T-cell (primary cell): ENCODE measurements at regions not wholly inside any gene's neighbourhood (a gene's known extent, or its start where the extent isn't known, plus 50 kb on each side); places are given as distances from the start of the nearest gene placed in this dataset.
A peak's percentile ranks its signal among the peaks of the same experiment; 100 is the strongest.

ENCODE experiments used
- ATAC-seq, 4 experiments: fragments of 200-7000 bp in 3 of 4; fragments of 150-1000 bp in 1 of 4; cut with Tn5 transposase; replicated peaks in 1 of 4; 1 replicate in 3 of 4; 2 replicates in 1 of 4; pipeline ENCODE4 v1.10.0; 2021; ENCODE audit warnings: moderate library complexity in 3 of 4, mild to moderate bottlenecking in 2 of 4, moderate number of reproducible peaks in 1 of 4
- CTCF ChIA-PET, 2 donors: fragments of 300-600 bp; sonication (Branson Sonifier 250); formaldehyde crosslinking; loops; one replicate each; lab custom pipeline; 2022; ENCODE audit warnings: antibody characterized with exemption in 2 of 2; lab: Charles Lee
- POLR2A ChIA-PET, 2 donors: fragments of 300-600 bp; sonication (Branson Sonifier 250); formaldehyde crosslinking; loops; one replicate each; lab custom pipeline; 2022; ENCODE audit warnings: antibody characterized with exemption in 2 of 2; lab: Charles Lee
- DNase-seq, 35 experiments: peaks; one replicate each; pipeline versions ENCODE4 v3.0.0 to v3.0.0-alpha.2; 2013 to 2023
- H3K27ac ChIP-seq: one replicate; pipeline ENCODE4 v1.5.1; 2013; ENCODE audit warnings: low read length
- H3K27me3 ChIP-seq, 2 experiments: replicated peaks in 1 of 2; 1 replicate in 1 of 2; 2 replicates in 1 of 2; pipeline versions ENCODE4 v1.6.1 to v1.7.0; 2013; ENCODE audit warnings: low read length in 1 of 2, mixed read lengths in 1 of 2; ENCODE audit not compliant: control insufficient read depth in 2 of 2, insufficient read depth in 2 of 2; ENCODE audit errors: extremely low read depth in 1 of 2
- H3K36me3 ChIP-seq, 2 donors: 1 replicate in 1 of 2; 2 replicates in 1 of 2; pipeline versions ENCODE4 v1.6.1 to v1.7.0; 2013; ENCODE audit warnings: low read length in 1 of 2; ENCODE audit not compliant: control insufficient read depth in 2 of 2, insufficient read depth in 1 of 2; ENCODE audit errors: extremely low read depth in 1 of 2
- H3K4me1 ChIP-seq, 2 experiments: 1 replicate in 1 of 2; 2 replicates in 1 of 2; pipeline versions ENCODE4 v1.6.1 to v1.7.0; 2013; ENCODE audit warnings: low read length in 2 of 2, mixed read lengths in 1 of 2; ENCODE audit not compliant: insufficient read depth in 2 of 2, control insufficient read depth in 1 of 2; ENCODE audit errors: extremely low read depth in 1 of 2
- H3K4me3 ChIP-seq, 2 donors: 1 replicate in 1 of 2; 2 replicates in 1 of 2; pipeline versions ENCODE4 v1.5.1 to v1.7.0; 2013; ENCODE audit warnings: mild to moderate bottlenecking in 2 of 2, low read length in 1 of 2, moderate library complexity in 1 of 2; ENCODE audit not compliant: control insufficient read depth in 1 of 2; ENCODE audit errors: extremely low read depth in 1 of 2
- H3K9me3 ChIP-seq: 2 replicates; pipeline ENCODE4 v1.7.0; 2013
- H3K27ac Mint-ChIP-seq, 2 donors: one replicate each; pipeline ENCODE4 v1.8.0; 2020 to 2021; ENCODE audit warnings: mild to moderate bottlenecking in 2 of 2, mixed read lengths in 2 of 2
- H3K27me3 Mint-ChIP-seq, 2 donors: one replicate each; pipeline ENCODE4 v1.8.0; 2021 to 2022; ENCODE audit warnings: mixed read lengths in 2 of 2
- H3K36me3 Mint-ChIP-seq: one replicate; pipeline ENCODE4 v1.8.0; 2021; ENCODE audit warnings: mixed read lengths
- H3K4me1 Mint-ChIP-seq, 3 donors: one replicate each; pipeline ENCODE4 v1.8.0; 2020 to 2022; ENCODE audit warnings: mixed read lengths in 3 of 3, mild to moderate bottlenecking in 1 of 3
- H3K4me3 Mint-ChIP-seq, 3 donors: one replicate each; pipeline ENCODE4 v1.8.0; 2020 to 2022; ENCODE audit warnings: mild to moderate bottlenecking in 3 of 3, mixed read lengths in 3 of 3, moderate library complexity in 3 of 3
- H3K9me3 Mint-ChIP-seq, 3 donors: one replicate each; pipeline ENCODE4 v1.8.0; 2020 to 2022; ENCODE audit warnings: mixed read lengths in 3 of 3
- WGBS: methylation state at CpG from one replicate; pipeline ENCODE4 v1.1.5; 2013; ENCODE audit warnings: missing lambda C conversion rate; ENCODE audit not compliant: insufficient coverage; 5-methylcytosine and 5-hydroxymethylcytosine counted together

DNA sequence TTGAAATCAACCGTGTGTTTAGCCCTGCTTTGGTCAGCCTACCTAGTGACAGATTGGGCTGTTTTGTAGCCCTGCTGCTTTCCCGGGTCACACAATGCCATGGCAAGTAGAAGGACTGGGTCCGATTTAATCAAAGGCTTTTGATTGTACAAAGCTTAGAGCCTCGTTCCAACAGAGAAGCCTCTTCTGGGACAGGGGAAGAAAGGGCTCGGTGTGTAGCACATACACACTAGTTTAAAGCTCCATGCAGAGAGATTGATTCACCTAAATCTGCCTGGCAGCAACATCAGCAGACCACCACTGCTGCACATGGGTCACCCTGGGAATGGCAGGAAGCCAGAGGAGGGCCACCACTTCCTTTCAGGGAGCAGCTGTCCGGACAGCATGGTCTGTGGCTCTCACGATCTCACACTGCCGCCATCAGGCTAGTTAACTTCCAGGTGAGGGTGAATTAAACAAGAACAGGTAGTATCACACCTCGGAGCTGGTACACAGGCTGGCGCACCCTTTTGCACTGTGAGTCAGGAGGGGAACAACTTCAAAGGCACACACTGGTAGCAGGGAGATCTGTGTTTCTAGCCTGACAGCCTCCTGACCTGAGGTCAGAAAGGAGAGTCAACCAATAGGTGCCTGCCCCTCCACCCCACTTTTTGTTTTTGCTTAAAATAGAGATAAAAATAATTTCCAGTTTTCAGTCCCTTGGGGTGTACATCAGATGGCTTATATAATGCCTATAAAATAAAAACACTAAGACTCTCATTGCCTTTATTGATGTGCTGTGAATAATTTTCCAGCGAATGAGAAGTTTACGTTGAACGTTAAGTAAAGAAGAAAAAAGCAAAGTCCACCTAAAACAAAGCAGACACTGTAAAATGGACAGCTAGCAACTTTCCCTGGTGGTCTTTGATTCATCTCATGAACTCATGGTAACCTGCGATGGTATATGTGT lies 108.5 kb downstream of the CDCA7 start:
- WGBS = 56% methylated on average over 7 of the region's 14 CpGs
- no peaks in the 10 kb centered on the region for H3K36me3 ChIP-seq
- CTCF ChIA-PET = interaction anchor here (0.5 kb wide), 2 partner anchors 1541 to 1577 kb away, joined by 3 read pairs; no protein-coding TSS in a partner anchor
- no peaks in the 10 kb centered on the region for H3K4me1 Mint-ChIP-seq
- H3K4me3 Mint-ChIP-seq = no peak overlapping the region
- no peak overlapping the region for H3K4me3 ChIP-seq
- H3K36me3 Mint-ChIP-seq = no peaks in the 10 kb centered on the region
- H3K27me3 Mint-ChIP-seq = peaks cover 18 to 29% of the 10 kb centered on the region in 2 donors
- ATAC-seq (no peak), DNase-seq (peak in 1 of 35 experiments; percentile 1)
- peaks cover 0 to 9% of the 10 kb centered on the region in 2 experiments for H3K27me3 ChIP-seq
- no peaks in the 10 kb centered on the region for H3K9me3 Mint-ChIP-seq
- H3K27ac ChIP-seq = no peak overlapping the region
- POLR2A ChIA-PET = interaction anchor here in 1 of 2 donors (0.5 kb wide), 1 partner anchor 179 kb away, joined by 3 read pairs; no protein-coding TSS in a partner anchor
- H3K27ac Mint-ChIP-seq = no peak overlapping the region
- no peaks in the 10 kb centered on the region for H3K4me1 ChIP-seq
- H3K9me3 ChIP-seq = no peaks in the 10 kb centered on the region

DNA sequence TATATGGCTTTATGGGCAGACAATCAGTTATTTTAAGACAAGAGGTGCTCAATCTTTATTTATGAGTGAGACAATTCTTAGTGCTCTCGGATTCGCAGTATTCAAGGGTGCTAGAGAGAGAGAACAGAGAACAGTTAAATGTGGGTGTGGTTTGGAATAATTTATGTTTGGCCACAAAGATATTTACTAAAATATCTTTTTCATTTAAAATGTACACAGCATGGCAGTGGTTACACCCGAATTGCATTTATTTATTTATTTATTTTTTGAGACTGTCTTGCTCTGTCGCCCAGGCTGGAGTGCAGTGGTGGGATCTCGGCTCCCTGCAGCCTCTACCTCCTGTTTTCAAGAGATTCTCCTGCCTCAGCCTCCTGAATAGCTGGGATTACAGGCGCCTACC lies 109.2 kb downstream of the CDCA7 start:
- H3K9me3 ChIP-seq = no peaks in the 10 kb centered on the region
- no peaks in the 10 kb centered on the region for H3K36me3 ChIP-seq
- no peak overlapping the region for H3K4me3 Mint-ChIP-seq

GRCh38 chr2:173467751-173468150 lies 113.1 kb downstream of the CDCA7 start:
- H3K27ac ChIP-seq = no peak overlapping the region
- H3K4me3 ChIP-seq = no peak overlapping the region
- no peak overlapping the region for H3K27ac Mint-ChIP-seq
- H3K9me3 ChIP-seq = no peaks in the 10 kb centered on the region
- no peaks in the 10 kb centered on the region for H3K4me1 ChIP-seq
- no peak overlapping the region for H3K4me3 Mint-ChIP-seq
- no peaks in the 10 kb centered on the region for H3K4me1 Mint-ChIP-seq
- ChIA-PET POLR2A (no interaction called here), CTCF (no interaction called here)
- 50% methylated on average over 1 of the region's 1 CpG for whole genome bisulfite sequencing
- no peaks in the 10 kb centered on the region for H3K36me3 Mint-ChIP-seq
- no peaks in the 10 kb centered on the region for H3K36me3 ChIP-seq
- DNase-seq = no peak
- peaks cover 12 to 27% of the 10 kb centered on the region in 2 donors for H3K27me3 Mint-ChIP-seq
- ATAC-seq = no peak
- peaks cover 0 to 6% of the 10 kb centered on the region in 2 experiments for H3K27me3 ChIP-seq
- H3K9me3 Mint-ChIP-seq = peaks cover 3 to 5% (median 4%) of the 10 kb centered on the region in 3 donors

More for the DNA sequence above, 109.2 kb downstream of the CDCA7 start:
- no peak overlapping the region for H3K27ac Mint-ChIP-seq
- peaks cover 0 to 9% of the 10 kb centered on the region in 2 experiments for H3K27me3 ChIP-seq
- ATAC-seq = no peak
- ChIA-PET POLR2A (no interaction called here), CTCF (no interaction called here)
- H3K27me3 Mint-ChIP-seq = peaks cover 18 to 29% of the 10 kb centered on the region in 2 donors
- H3K9me3 Mint-ChIP-seq = no peaks in the 10 kb centered on the region
- no CpG with 5 or more reads among the region's 6 CpGs for WGBS
- H3K27ac ChIP-seq = no peak overlapping the region
- H3K4me1 ChIP-seq = no peaks in the 10 kb centered on the region
- no peak overlapping the region for H3K4me3 ChIP-seq
- no peaks in the 10 kb centered on the region for H3K36me3 Mint-ChIP-seq
- H3K4me1 Mint-ChIP-seq = no peaks in the 10 kb centered on the region
- no peak for DNase-seq

- Mint-ChIP-seq H3K4me3 (no peak overlapping the region), H3K27me3 (peaks cover 12 to 21% of the 10 kb centered on the region in 2 donors), H3K36me3 (no peaks in the 10 kb centered on the region), H3K4me1 (no peaks in the 10 kb centered on the region), H3K27ac (no peak overlapping the region), H3K9me3 (peaks cover 3 to 5% (median 4%) of the 10 kb centered on the region in 3 donors)
- CTCF ChIA-PET = no interaction called here
- no peak overlapping the region for H3K27ac ChIP-seq
- POLR2A ChIA-PET = no interaction called here
- no peaks in the 10 kb centered on the region for H3K9me3 ChIP-seq
- peaks cover 0 to under 1% of the 10 kb centered on the region in 2 experiments for H3K27me3 ChIP-seq
- no peak overlapping the region for H3K4me3 ChIP-seq
- no peak for ATAC-seq
- WGBS = 100% methylated on average over 2 of the region's 3 CpGs
- no peak for DNase-seq
- no peaks in the 10 kb centered on the region for H3K4me1 ChIP-seq
- no peaks in the 10 kb centered on the region for H3K36me3 ChIP-seq
Observed at GRCh38 chr2:173468266-173468793, 113.7 kb downstream of the CDCA7 start.

DNA sequence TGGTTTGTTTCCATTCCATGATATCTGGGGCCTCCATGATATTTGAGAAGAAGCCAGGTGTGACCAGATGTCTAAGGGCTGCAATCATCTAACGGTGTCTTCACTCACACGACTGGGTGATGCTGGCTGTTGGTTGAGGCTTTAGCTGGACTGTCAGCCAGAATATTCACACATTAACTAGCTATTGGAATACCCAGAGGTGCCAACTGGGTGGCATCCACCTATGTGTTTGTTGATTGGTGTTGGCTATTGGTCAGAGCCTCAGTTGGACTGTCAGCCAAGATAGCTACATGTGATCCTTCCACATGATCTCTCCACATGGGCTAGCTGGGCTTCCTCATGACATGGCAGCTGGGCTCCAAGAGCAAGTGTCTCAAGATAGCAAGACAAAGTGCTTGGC lies 117.4 kb downstream of the CDCA7 start:
- DNase-seq = no peak
- WGBS = no CpG with 5 or more reads among the region's 2 CpGs
- H3K9me3 ChIP-seq = no peaks in the 10 kb centered on the region
- Mint-ChIP-seq H3K27ac (no peak overlapping the region), H3K9me3 (peaks cover 3 to 5% (median 4%) of the 10 kb centered on the region in 3 donors), H3K27me3 (peaks cover 16 to 19% of the 10 kb centered on the region in 2 donors), H3K4me3 (no peak overlapping the region), H3K4me1 (no peaks in the 10 kb centered on the region), H3K36me3 (no peaks in the 10 kb centered on the region)
- H3K27ac ChIP-seq = no peak overlapping the region
- ATAC-seq = no peak
- no peaks in the 10 kb centered on the region for H3K36me3 ChIP-seq
- H3K4me1 ChIP-seq = no peaks in the 10 kb centered on the region
- POLR2A ChIA-PET = no interaction called here
- CTCF ChIA-PET = no interaction called here
- H3K27me3 ChIP-seq = no peaks in the 10 kb centered on the region
- H3K4me3 ChIP-seq = no peak overlapping the region

DNA sequence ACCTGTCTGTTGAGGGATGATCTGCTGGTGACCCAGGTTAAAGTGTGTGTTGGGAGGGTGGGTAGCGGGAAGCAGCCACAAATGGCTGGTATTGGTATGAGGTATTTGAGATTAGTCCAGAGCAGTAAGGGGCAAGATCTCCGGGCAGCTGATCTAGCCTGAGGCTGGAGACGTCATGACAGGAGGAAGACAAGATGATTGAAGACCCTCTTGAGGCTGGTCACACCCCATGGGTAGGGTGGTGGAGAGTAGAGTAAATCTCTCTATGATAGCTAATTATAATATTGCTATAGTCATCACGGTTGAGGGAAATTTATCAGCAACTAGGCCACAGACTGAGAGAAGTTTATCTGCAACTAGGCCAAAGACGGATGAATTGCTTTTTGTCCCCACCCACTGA lies 128.5 kb downstream of the CDCA7 start:
- Mint-ChIP-seq H3K9me3 (no peaks in the 10 kb centered on the region), H3K27me3 (peaks cover 5 to 6% of the 10 kb centered on the region in 2 donors), H3K4me1 (no peaks in the 10 kb centered on the region), H3K36me3 (no peaks in the 10 kb centered on the region), H3K27ac (no peak overlapping the region), H3K4me3 (no peak overlapping the region)
- H3K9me3 ChIP-seq = no peaks in the 10 kb centered on the region
- H3K4me1 ChIP-seq = no peaks in the 10 kb centered on the region
- no peak overlapping the region for H3K4me3 ChIP-seq
- CTCF ChIA-PET = no interaction called here
- H3K27ac ChIP-seq = no peak overlapping the region
- DNase-seq (no peak), ATAC-seq (no peak)
- WGBS = 42% methylated on average over 2 of the region's 5 CpGs
- H3K27me3 ChIP-seq = peaks cover 0 to 6% of the 10 kb centered on the region in 2 experiments
- H3K36me3 ChIP-seq = no peaks in the 10 kb centered on the region
- POLR2A ChIA-PET = no interaction called here
